ENCODE measurements at regions not wholly inside any gene's neighbourhood (a gene's known extent, or its start where the extent isn't known, plus 50 kb on each side); places are given as distances from the start of the nearest gene placed in this dataset.

GRCh38 chr1:78387201-78387600, 103.6 kb upstream of the PTGFR start:
- TF ChIP-seq CTCF (IDR thresholded peaks at IDR 0.05; ENCODE audit: borderline replicate concordance, control extremely low read depth, extremely low read depth, insufficient read depth, missing control alignments), result no peak
- in situ Hi-C loops (cut with MboI; ENCODE audit: low sequenced_read_pairs, unreplicated experiment), result no loop called here
- no peak for DNase-seq (ENCODE audit: low spot score)

GRCh38 chr1:78387871-78388270, 102.9 kb upstream of the PTGFR start:
- no peak for TF ChIP-seq CTCF (IDR thresholded peaks at IDR 0.05; ENCODE audit: borderline replicate concordance, control extremely low read depth, extremely low read depth, insufficient read depth, missing control alignments)
- no peak for DNase-seq (ENCODE audit: low spot score)
- in situ Hi-C loops (cut with MboI; ENCODE audit: low sequenced_read_pairs, unreplicated experiment), result no loop called here

DNA sequence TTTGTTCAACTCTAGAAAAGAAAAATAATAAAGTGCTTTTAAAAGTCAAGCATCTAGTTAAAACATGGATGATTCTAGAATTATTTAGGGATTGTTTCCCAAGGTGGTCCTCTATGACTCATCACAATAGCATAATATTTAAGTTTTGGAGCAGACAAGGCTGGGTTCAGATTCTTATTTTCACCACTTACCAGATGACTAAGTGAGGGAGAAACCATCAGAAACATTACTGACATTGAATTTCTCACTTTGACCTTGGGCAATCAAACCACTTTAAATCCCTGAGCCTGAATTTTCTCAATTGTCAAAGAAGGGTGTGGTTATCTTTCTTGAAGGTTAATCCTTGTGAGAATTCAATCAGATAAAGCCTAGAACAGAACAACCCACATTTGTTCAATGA, 102.5 kb upstream of the PTGFR start:
- in situ Hi-C loops (cut with MboI; ENCODE audit: low sequenced_read_pairs, unreplicated experiment), result no loop called here

DNA sequence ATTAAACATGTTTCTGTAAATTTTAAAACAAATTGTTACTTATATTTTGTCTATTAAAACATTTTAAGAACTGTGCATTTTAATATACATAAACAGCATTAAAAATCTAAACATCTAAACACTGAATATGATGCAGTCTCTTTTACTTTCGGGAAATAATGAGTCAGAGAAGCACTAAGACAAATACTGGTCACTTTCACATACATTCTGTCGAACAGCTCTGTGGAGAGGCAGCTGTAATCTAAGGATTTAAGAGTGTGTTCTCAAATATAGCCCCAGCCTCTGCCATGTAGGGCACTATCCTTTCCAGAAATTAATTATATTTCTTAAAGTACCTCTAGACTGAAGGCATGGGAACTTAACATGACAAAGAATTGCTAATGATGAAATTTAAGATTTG, 89.6 kb upstream of the PTGFR start:
- no peak for DNase-seq (ENCODE audit: low spot score)
- in situ Hi-C loops (cut with MboI; ENCODE audit: low sequenced_read_pairs, unreplicated experiment), result no loop called here
- TF ChIP-seq CTCF (IDR thresholded peaks at IDR 0.05; ENCODE audit: borderline replicate concordance, control extremely low read depth, extremely low read depth, insufficient read depth, missing control alignments), result no peak

More for the DNA sequence above, 102.5 kb upstream of the PTGFR start:
- no peak for TF ChIP-seq CTCF (IDR thresholded peaks at IDR 0.05; ENCODE audit: borderline replicate concordance, control extremely low read depth, extremely low read depth, insufficient read depth, missing control alignments)
- DNase-seq (ENCODE audit: low spot score), result no peak

GRCh38 chr1:78408192-78408591, 82.6 kb upstream of the PTGFR start:
- no peak for TF ChIP-seq CTCF (IDR thresholded peaks at IDR 0.05; ENCODE audit: borderline replicate concordance, control extremely low read depth, extremely low read depth, insufficient read depth, missing control alignments)
- no peak for DNase-seq (ENCODE audit: low spot score)
- in situ Hi-C loops (cut with MboI; ENCODE audit: low sequenced_read_pairs, unreplicated experiment), result no loop called here

DNA sequence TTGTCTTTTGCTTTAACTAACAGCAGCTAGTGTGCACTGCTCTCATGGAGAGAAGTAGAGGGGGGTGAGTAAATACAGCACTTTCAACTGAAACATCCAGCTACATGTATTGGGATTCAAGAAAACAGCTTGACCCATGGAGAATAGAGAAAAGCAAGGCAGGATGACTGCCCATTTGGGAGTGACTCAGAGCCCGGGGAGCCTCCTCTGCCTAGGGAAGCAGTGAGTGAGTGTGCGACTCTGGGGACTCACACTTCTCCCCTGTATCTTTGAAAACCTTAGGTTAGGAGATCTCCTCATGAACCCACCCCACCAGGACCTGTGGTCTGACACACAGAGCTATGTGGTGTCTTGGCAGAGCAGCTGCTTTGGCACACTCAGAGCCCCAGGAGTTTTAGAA, 82.0 kb upstream of the PTGFR start:
- in situ Hi-C loops (cut with MboI; ENCODE audit: low sequenced_read_pairs, unreplicated experiment), result no loop called here
- no peak for TF ChIP-seq CTCF (IDR thresholded peaks at IDR 0.05; ENCODE audit: borderline replicate concordance, control extremely low read depth, extremely low read depth, insufficient read depth, missing control alignments)
- DNase-seq (ENCODE audit: low spot score), result no peak

GRCh38 chr1:78410643-78411042, 80.1 kb upstream of the PTGFR start:
- TF ChIP-seq CTCF (IDR thresholded peaks at IDR 0.05; ENCODE audit: borderline replicate concordance, control extremely low read depth, extremely low read depth, insufficient read depth, missing control alignments), result no peak
- in situ Hi-C loops (cut with MboI; ENCODE audit: low sequenced_read_pairs, unreplicated experiment), result no loop called here
- no peak for DNase-seq (ENCODE audit: low spot score)

Measured in GM13976 (cell line).